ENCODE measurements at regions not wholly inside any gene's neighbourhood (a gene's known extent, or its start where the extent isn't known, plus 50 kb on each side); places are given as distances from the start of the nearest gene placed in this dataset.

DNA sequence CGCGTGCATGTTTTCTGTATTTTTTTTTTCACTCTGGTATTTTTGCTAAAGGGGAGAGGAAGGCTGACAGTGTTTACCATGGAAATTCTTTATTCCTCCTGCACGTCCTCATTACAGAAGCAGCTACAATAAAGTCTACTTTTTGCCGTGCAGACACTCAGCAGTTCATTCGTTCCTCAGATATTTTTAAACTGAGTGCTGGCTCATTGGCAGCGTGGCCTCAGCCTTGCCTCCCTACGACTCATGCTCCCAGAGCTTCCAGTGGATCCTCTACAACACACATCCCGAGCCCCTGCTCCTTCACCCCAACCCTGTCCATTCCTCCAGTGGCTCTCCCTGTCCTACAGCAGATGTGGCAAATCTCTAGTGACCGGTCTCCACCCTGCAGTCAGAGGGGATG is 239.2 kb upstream of the ZMIZ1 start:
- DNase-seq (ENCODE audit: low read depth): no peak

DNA sequence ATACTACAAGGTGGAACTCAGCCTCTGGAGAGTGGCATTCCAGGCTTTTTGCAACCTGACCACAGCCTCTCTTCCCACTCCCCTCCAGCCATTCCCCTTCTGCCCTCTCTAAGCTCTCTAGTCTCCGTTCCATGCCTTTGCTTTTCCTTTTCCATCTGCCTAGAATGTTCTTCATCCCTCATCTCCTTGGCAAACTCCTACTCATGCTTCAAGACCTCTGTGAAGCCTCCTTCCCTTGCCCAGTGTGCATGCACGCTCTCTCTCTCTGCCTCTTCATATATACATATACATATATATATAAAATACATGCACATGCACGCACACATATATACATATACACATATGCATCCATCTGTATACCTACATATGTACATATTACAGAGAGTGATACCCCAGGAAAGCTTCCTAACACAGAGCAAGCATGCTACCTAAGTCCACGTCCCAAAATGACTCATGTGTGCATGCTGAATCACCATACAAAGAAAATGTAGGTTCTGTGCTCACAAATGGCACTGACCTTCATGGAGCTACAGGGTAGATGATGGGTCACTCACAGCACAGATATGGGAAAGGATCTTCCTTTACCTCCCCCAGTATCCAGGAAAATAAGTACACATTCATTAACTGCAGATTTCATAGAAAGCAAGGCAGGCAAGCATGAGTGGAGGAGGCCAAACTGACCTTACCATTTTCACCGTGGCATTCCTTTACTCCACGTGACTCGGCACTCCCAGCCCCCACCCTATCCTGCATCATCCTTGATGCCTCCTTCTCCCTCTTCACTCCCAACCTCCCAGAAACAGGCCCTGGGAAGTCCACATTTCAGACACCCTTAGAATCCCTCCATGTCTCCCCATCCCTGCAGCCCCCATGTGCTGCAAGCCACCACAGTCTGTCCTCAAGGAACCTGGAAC is 238.4 kb upstream of the ZMIZ1 start:
- peak; percentile 10 for DNase-seq (ENCODE audit: low read depth)

DNA sequence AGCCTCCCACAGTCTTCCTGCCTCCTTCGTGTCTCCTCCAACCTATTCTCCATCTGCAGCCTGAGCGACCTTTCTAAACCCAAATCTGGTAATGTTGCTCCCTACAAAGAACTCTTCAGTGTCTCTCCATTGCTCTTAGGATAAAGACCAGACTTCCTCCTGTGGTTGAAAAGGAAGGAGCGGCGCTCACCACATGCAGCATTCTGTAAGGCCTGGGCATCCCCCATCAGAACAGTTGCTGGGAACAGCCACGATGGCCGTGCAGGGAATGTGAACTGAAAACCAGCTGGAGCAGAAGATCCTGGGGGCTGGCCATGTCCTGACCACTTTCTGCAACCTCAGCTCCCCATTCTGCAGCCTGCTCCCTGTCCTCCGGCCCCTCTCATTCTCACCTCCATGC is 237.8 kb upstream of the ZMIZ1 start:
- no peak for DNase-seq (ENCODE audit: low read depth)

DNA sequence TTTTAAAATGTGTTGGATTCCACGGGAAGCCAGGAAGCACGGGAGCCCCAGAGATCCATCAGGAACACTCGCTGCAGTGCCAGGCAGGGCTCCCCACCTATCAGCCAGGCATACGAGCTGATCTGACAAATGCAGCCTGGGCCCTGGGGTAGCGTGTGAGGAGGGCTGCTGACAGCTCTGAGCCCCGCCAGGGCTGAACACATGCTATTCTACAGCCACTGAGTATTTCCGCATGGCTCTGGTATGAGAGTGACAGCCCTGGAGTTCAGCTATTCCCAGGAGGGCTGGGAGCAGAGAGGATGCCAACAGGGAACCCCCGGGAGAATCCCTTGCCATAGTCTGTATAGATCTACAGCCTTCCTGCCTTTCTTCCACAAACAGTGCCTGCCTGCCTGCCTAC is 237.3 kb upstream of the ZMIZ1 start:
- no peak for DNase-seq (ENCODE audit: low read depth)

DNA sequence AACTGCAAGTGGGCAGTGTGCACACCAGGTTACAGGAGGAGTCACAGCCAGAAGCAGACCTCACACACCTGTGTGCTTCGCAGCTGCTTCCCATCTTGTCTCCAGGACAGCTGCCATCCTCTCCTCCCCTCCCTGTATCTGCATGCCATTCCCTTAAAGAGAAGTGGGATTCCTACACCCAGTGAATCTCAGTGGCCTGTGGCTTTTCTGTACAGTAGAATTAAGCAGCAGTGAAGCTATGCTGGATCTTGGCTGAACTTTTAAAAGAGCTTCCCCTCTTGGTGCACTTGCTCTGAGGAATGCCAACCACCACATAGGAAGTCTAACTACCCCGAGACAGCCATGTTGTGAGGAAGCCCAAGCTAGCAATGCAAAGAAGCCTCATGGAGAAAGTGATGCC is 236.5 kb upstream of the ZMIZ1 start:
- DNase-seq (ENCODE audit: low read depth): no peak

DNA sequence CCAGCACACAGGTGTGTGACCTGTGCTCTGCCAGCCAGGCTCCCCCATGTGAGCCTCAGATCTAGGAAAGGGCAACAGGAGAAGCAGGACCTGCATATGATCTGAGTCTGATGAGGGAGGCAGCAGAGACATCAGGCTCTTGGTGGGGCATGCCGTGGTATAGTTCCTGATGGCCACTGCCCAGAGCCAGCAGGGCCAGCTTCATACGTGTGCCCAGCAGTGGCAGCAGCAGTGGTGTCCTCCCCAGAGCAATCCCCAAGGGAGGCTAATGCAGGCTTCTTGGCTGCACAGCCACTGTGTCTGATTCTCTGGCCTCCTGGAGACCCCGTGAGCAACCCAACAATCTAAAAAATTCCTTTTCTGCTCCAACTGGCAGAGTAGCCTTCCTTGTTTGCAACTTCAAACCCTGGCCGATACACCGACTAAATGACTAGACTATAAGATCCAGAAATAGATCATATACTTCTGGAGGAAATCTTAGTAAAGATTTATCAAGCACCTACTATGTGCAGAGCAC is 230.6 kb upstream of the ZMIZ1 start:
- DNase-seq (ENCODE audit: low read depth): no peak

DNA sequence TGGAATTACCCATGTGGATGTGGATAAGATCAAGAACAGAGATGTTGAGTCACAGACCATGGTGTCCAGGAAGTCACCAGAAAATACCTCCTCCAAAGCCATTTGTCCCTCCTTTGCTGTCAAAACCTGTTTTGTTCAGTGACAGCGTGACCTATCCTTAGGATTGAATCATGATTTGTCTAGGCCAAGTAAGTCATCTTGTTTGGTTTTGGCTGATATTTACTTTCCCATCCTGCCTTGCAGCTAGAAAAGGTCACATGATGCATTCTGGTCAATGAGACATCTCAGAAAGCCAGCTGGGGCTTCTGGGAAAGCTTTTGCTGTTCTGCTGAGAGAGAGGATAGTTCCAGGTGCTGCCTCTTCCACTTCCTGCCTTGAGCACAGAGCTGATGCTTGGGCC is 225.3 kb upstream of the ZMIZ1 start:
- DNase-seq (ENCODE audit: low read depth): no peak

DNA sequence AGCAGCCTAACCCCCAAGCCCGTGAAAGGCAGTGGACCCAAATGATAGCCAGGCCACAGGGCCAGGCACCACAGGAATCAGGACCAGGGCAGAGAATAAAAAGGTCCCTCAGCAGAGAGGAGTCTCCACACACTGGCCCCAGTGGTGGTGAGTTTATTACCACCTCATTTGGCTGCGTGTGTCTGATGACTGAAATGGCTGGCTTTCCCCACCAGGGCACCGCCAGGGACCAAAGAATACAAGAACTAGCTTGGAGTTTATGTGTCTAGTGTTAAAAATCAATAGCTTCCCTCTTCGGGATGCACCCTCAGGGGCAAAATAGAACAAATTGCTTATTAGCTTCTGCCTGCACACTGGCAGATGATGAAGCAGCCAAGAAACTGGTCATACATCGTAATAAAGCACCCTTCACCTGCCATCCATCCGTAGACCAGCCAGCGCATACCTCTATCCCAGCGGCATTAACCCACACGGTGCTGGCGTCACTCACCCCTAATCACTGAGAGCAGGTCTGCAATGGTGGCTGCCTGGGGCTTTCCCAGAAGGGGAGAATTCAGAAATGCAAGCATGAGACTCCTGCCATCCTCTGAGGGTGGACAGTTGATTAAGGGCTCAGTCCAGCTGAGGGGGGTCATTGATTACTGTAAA is 223.7 kb upstream of the ZMIZ1 start:
- DNase-seq (ENCODE audit: low read depth): no peak

DNA sequence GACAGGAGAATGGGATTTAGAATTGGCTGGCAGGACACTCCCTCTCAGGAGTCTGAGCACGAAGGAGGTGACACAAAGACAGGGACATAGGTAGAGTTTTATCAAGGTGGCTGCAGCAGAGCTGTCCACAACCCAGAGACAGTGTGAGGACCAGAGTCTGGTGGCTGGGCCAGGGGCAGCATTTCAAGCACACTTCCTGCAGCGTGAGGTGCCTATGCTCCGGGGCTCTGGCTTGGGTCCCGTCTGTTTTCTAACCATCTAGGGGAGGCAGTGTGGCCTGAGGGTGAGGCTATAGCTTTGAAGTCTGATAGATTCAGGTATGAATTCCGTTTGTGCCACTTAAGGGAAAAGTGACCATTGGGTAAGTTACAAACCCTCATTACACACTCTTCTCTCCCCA is 222.7 kb upstream of the ZMIZ1 start:
- no peak for DNase-seq (ENCODE audit: low read depth)

DNA sequence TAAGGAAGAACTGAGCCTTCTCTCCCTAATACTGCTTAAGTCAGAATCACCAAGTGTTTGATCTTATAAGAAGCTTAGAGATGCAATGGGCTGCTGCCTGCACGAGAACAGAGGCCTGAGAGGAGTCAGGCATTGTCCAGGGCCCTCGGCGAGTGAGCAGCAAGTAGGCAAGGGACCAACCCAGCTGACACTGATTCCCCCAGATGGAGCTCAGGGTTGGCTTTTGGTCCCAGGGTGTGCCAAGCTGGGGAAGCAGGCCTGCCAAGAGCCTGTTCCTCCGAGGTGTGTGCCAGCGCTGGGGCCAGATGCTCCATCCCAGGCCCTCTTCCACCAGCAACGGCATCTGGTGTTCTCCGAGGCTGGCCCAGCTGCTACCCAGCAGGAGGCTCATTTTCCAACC is 222.0 kb upstream of the ZMIZ1 start:
- no peak for DNase-seq (ENCODE audit: low read depth)

DNA sequence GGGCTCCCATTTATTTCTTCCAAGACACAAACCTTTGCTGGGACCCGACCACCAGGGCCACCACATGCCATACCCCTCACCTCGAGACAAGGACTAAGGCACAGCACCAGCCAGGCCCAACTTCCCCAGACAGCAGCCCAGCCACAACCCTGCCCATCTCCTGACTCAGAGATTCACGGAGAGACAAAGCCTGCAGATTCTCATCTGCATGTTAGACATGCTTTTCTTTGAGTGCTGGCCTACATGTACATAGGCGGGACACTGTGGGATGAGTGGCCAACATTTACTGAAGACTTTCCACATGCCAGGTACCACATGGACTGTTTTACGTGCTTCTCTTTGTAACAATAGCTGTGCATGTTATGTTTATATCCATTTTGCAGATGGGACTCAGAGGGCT is 221.3 kb upstream of the ZMIZ1 start:
- no peak for DNase-seq (ENCODE audit: low read depth)

DNA sequence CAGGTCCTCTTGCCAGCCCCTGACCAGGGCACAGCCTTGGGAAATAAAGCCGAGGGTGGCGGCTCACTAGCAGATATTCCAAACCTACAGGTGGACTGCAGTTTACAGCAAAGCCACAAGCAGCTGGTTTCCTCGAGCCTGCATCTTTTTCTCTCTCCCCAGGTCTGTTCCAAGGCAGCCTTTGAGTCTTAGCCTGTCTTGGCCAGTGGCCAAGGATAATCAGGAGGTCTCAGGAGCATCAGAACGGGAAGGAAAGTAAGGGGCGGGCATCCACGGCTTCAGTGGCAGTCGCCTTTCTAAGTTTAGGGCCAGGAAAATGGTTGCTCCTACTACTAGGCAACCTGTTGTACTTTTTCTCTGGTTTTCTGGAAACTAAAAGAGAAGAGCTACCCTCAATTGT is 219.7 kb upstream of the ZMIZ1 start:
- no peak for DNase-seq (ENCODE audit: low read depth)

DNA sequence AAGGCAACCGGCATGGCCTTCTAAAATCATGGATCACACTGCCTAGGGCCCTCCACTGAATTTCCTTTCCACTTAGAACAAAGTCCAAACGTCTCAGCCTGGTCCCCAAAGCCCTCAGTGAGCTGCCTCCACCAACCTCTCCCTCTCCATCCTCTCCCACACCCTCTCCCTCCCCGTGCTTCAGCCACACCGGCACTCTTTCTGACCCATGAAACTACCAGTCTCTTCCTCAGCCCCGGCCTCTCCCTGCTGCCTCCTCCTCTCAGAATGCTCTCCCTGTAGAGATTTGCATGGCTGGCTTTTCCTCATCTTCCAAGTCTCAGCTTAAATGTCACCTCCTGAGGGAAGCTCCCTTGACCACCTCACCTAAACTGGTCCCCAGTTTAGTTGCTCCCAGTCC is 219.0 kb upstream of the ZMIZ1 start:
- DNase-seq (ENCODE audit: low read depth): no peak

DNA sequence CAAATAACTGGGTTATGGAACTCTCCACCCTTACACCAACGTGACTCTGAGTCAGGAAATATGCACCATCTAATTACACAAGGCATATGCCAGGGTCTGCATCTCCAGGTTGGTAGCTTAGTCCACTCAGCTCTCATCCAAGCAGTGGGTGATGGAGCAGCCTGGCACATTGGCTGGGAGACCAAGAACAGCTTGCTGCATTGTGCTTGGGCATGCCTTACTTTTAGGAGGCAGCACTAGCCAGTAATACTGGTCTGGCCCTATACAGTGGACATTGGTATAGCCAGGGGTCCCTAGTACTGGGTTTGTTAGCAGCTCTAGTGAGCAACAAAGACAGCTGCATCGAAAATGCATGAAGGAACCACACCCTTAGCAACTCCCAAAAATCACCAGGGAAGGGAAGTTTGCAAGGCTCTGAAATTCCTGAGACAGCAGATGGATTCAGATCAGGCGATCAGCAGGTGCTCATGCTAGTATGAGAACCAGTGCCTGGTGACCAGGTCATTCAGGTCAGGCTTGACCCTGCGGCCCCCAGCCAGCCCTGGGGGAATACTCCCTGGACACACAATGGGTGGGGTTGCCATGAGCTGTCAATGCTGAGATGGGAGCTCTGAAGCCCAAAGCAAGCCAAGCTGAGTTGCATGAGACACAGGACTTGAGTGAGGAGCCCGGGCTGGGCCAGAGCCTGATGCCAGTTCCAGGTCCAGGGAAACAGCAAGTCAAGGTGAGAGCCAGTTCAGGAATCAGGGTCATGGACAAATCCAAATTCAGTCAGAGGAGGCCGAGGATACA is 217.9 kb upstream of the ZMIZ1 start:
- no peak for DNase-seq (ENCODE audit: low read depth)

DNA sequence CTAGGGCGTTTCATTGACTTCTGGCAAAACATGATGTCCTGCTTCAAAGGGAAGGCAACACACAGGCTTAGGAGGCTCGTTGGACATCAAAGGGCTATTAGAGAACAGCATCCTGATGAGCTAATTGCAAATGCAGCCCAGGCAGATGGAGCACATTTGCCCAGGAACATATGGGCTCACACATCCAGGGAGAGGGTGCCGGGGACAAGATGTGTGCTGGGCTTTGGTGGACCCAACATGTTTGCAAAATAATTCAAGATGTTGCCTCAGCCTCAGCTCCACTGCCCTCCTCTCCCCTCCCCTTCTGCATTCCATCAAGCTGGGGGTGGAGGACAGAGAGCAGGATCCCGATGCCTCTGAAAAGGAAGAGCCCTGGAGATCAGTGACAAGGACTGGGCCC is 217.1 kb upstream of the ZMIZ1 start:
- no peak for DNase-seq (ENCODE audit: low read depth)

DNA sequence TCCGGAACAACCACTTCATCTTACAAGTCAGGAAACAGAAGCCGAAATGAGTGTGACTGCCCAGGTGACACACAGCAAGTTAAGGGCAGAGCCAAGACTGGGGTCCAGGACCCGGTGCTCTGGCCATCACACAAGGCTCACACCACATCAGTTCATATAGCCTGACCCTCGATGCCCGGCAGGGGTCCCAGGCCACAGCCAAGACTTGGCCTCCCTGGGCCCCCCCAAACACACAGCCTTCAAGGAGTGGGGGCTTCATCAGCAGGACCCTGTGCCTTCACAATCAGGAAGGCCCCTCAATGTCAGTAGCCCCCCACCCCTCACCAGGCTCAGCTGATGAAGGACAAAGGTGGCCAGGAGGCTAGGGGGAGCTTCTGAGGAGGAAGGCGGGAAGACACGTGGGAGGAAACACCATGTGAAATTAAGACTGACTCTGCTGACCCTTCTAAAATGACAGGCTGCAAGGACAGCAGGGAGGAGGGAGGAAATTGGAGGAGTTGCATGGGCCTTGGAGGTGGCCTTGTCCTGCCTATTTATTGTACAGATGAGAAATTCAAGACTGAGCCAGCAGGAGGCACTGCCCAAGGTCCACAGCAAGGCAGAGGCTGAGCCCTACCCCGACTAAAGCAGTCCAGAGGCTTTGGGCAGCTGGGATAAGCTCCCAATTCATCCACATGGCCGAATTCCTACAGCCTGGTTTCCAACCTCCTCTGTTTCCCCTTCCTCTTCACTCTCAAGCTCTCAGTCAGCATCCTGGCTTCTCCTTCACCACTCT is 216.1 kb upstream of the ZMIZ1 start:
- DNase-seq (ENCODE audit: low read depth): no peak

DNA sequence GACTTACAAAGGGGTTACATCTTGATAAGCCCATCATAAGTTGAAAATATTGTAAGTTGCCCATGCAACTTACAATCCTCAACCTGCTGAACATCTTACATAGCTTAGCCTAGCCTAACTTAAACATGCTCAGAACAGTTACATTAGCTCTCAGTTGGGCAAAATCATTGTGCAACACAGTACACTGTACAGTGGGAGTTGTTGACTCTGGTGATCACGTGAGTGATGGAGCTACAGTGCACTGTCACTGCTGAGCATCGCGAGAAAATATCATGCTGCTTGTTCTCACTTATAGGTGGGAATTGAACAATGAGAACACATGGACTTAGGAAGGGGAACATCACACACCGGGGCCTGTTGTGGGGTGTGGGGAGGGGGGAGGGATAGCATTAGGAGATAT is 214.9 kb upstream of the ZMIZ1 start:
- no peak for DNase-seq (ENCODE audit: low read depth)

DNA sequence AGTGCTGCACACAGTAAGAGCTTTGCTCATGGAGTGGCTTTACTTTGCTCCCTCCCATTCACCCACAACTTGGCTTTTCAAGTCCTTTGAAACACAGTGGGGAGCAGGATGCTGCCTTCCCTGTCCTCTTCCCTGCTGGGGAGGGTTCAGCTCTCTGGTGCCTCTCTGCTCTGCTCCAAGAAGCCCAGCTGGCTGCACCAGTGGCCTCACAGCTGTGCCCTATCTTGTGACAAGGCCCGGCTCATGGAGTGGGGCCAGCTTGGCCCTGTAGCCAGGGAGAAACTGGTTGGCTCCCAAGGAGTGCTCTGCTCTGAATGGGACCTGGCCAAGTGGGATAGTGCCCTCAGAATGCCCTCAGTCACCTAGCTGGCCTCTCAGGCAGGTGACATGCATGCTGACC is 212.3 kb upstream of the ZMIZ1 start:
- DNase-seq (ENCODE audit: low read depth): no peak

DNA sequence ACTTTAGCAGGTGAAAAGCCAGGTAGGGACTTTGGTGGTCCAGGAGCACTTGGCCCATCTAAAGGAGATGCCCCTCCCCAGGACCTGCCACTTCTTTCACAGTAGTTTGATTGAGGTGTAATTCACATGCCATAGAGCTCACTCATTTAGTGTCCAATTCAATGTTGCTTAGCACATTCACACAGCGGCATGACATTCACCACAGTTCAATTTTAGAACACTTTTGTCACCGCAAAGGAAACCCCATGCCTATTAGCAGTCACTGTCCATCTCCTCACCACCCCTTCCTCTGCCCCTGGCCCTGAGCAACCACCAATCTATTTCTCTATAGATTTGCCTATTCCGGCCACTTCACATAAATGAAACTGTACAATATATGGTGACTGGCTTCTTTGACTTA is 211.6 kb upstream of the ZMIZ1 start:
- DNase-seq (ENCODE audit: low read depth): no peak

DNA sequence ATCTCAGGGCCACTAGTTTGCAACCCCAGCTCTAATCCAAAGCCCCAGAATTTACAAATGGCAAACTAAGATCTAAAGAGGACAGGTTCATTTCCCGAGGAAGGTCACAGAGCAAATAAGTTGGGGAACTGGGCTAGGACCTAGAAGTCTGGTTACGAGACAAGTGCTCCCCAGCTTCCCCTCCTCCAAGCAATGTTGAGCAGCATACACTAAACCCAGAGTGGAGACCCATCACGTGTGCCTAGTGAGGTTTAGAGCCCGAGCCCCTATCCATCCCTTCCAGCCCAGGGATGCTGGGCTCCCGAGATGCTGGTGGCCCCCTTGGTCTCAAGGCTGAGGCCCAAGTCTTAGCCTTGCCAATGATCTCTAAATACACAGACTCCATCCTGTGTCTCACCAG is 209.5 kb upstream of the ZMIZ1 start:
- DNase-seq (ENCODE audit: low read depth): no peak

DNA sequence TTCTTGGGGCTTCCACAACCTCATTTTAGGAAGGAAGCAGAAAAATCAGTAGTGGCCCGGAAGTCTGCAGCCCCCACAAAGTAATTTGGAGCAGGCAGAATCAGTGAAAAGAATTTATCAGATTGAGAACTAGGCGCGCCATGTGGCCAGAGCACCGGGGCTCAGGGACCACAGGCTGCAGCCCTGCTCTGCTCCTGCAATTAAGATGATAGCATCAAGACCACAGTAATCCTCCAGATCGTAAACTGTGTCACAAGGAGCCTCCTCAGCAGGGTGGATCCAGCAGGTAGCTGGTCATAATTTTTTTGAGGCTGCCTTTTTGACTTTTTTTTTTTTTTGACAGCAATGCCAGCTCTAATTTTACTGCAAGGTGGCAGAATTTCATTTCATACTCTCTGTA is 209.0 kb upstream of the ZMIZ1 start:
- DNase-seq (ENCODE audit: low read depth): no peak

Data from non-pigmented ciliary epithelial cell (primary cell).